Astrocyte of the cerebellum (primary cell): ENCODE measurements at regions not wholly inside any gene's neighbourhood (a gene's known extent, or its start where the extent isn't known, plus 50 kb on each side); places are given as distances from the start of the nearest gene placed in this dataset.
"Not testable (repeated sequence)": the region's sequence is repeated elsewhere in the genome, so short reads cannot be mapped to it uniquely, and the experiment has no call there.

Source experiments
- DNase-seq: peaks from one replicate; pipeline ENCODE4 v3.0.0-alpha.2; 2011; ENCODE audit warnings: low read depth
- H3K4me3 ChIP-seq: 2 replicates; pipeline ENCODE4 v1.5.1; 2011; ENCODE audit warnings: mild to moderate bottlenecking, low read depth, low read length, moderate library complexity
- CTCF ChIP-seq: IDR thresholded peaks from 2 replicates; pipeline ENCODE4 v1.5.1; 2012; ENCODE audit warnings: low read length, low read depth, moderate library complexity, mild to moderate bottlenecking; ENCODE audit errors: missing control alignments
- in situ Hi-C: cut with HindIII; loops from 2 replicates; pipeline ENCODE4 v1.10.0; 2017; ENCODE audit warnings: low sequenced_read_pairs

- in situ Hi-C loops, result no loop called here
- DNase-seq, result no peak
- no peak for TF ChIP-seq CTCF
- H3K4me3 ChIP-seq, result no peak overlapping the region
Measured at GRCh38 chr20:20795119-20795518, 82.7 kb upstream of the RALGAPA2 start.

- H3K4me3 ChIP-seq, result no peak overlapping the region
Measured at GRCh38 chr20:20793591-20793990, 81.1 kb upstream of the RALGAPA2 start.

GRCh38 chr20:20791664-20792568, 79.5 kb upstream of the RALGAPA2 start:
- in situ Hi-C loops, result no loop called here
- no peak overlapping the region for H3K4me3 ChIP-seq
- no peak for DNase-seq
- TF ChIP-seq CTCF, result no peak

More at GRCh38 chr20:20793591-20793990, 81.1 kb upstream of the RALGAPA2 start:
- DNase-seq, result no peak
- no peak for TF ChIP-seq CTCF
- in situ Hi-C loops, result no loop called here

- in situ Hi-C loops, result no loop called here
- no peak for DNase-seq
- TF ChIP-seq CTCF, result no peak
- H3K4me3 ChIP-seq, result no peak overlapping the region
Measured at GRCh38 chr20:20788308-20788707, 75.9 kb upstream of the RALGAPA2 start.

- no peak overlapping the region for H3K4me3 ChIP-seq
- no peak for DNase-seq
- TF ChIP-seq CTCF, result no peak
- in situ Hi-C loops, result no loop called here
Measured at GRCh38 chr20:20786428-20786827, 74.0 kb upstream of the RALGAPA2 start.

- in situ Hi-C loops, result no loop called here
- no peak overlapping the region for H3K4me3 ChIP-seq
- no peak for DNase-seq
- TF ChIP-seq CTCF, result no peak
Measured at GRCh38 chr20:20785226-20785625, 72.8 kb upstream of the RALGAPA2 start.

- in situ Hi-C loops, DNase-seq, H3K4me3 ChIP-seq: not testable (repeated sequence)
Measured at GRCh38 chr20:20784450-20784849, 72.0 kb upstream of the RALGAPA2 start.
